Astrocyte of the cerebellum (primary cell): ENCODE measurements at regions not wholly inside any gene's neighbourhood (a gene's known extent, or its start where the extent isn't known, plus 50 kb on each side); places are given as distances from the start of the nearest gene placed in this dataset.
A peak's percentile ranks its signal among the peaks of the same experiment; 100 is the strongest.

Experiments used
- DNase-seq: peaks from one replicate; pipeline ENCODE4 v3.0.0-alpha.2; 2011; ENCODE audit warnings: low read depth
- H3K4me3 ChIP-seq: 2 replicates; pipeline ENCODE4 v1.5.1; 2011; ENCODE audit warnings: mild to moderate bottlenecking, low read depth, low read length, moderate library complexity
- CTCF ChIP-seq: IDR thresholded peaks from 2 replicates; pipeline ENCODE4 v1.5.1; 2012; ENCODE audit warnings: low read length, low read depth, moderate library complexity, mild to moderate bottlenecking; ENCODE audit errors: missing control alignments
- in situ Hi-C: cut with HindIII; loops from 2 replicates; pipeline ENCODE4 v1.10.0; 2017; ENCODE audit warnings: low sequenced_read_pairs

- DNase-seq: no peak
- H3K4me3 ChIP-seq: no peak overlapping the region
- TF ChIP-seq CTCF: no peak
- in situ Hi-C loops: no loop called here
Measured at GRCh38 chr3:76111808-76112207, 326.5 kb upstream of the ZNF717 start.

- no peak overlapping the region for H3K4me3 ChIP-seq
- DNase-seq: no peak
- no peak for TF ChIP-seq CTCF
- in situ Hi-C loops: no loop called here
Measured at GRCh38 chr3:76122007-76122406, 336.7 kb upstream of the ZNF717 start.

GRCh38 chr3:76129441-76129840 lies 344.1 kb upstream of the ZNF717 start:
- DNase-seq: no peak
- no peak overlapping the region for H3K4me3 ChIP-seq
- TF ChIP-seq CTCF: no peak
- in situ Hi-C loops: no loop called here

GRCh38 chr3:76131396-76132153 lies 346.2 kb upstream of the ZNF717 start:
- in situ Hi-C loops: no loop called here
- no peak overlapping the region for H3K4me3 ChIP-seq
- DNase-seq: no peak
- no peak for TF ChIP-seq CTCF

GRCh38 chr3:76132154-76132470 lies 346.8 kb upstream of the ZNF717 start:
- TF ChIP-seq CTCF: no peak
- no peak overlapping the region for H3K4me3 ChIP-seq
- in situ Hi-C loops: no loop called here
- DNase-seq: no peak

- in situ Hi-C loops: no loop called here
- TF ChIP-seq CTCF: no peak
- H3K4me3 ChIP-seq: no peak overlapping the region
- DNase-seq: no peak
Measured at GRCh38 chr3:76134166-76134565, 348.8 kb upstream of the ZNF717 start.

- peak; percentile 36 for DNase-seq
- in situ Hi-C loops: no loop called here
- H3K4me3 ChIP-seq: no peak overlapping the region
- no peak for TF ChIP-seq CTCF
Measured at GRCh38 chr3:76138921-76139320, 353.6 kb upstream of the ZNF717 start.
